MM.1S (cell line): ENCODE measurements at regions not wholly inside any gene's neighbourhood (a gene's known extent, or its start where the extent isn't known, plus 50 kb on each side); places are given as distances from the start of the nearest gene placed in this dataset.

Experiments used
- EZH2 ChIP-seq: fragments of 300-600 bp; sonication (generic); optimal IDR thresholded peaks from 2 replicates; pipeline ENCODE3; 2017; ENCODE audit warnings: low read depth, mild to moderate bottlenecking, antibody characterized with exemption, low read length, mixed read lengths
- TF ChIP-seq, protein P1 (sequence below): fragments of 300-600 bp; sonication (generic); IDR thresholded peaks from 2 replicates; pipeline ENCODE4 v1.5.1; 2016; ENCODE audit warnings: antibody characterized with exemption, low read length, mixed read lengths

- TF ChIP-seq, protein P1, sequence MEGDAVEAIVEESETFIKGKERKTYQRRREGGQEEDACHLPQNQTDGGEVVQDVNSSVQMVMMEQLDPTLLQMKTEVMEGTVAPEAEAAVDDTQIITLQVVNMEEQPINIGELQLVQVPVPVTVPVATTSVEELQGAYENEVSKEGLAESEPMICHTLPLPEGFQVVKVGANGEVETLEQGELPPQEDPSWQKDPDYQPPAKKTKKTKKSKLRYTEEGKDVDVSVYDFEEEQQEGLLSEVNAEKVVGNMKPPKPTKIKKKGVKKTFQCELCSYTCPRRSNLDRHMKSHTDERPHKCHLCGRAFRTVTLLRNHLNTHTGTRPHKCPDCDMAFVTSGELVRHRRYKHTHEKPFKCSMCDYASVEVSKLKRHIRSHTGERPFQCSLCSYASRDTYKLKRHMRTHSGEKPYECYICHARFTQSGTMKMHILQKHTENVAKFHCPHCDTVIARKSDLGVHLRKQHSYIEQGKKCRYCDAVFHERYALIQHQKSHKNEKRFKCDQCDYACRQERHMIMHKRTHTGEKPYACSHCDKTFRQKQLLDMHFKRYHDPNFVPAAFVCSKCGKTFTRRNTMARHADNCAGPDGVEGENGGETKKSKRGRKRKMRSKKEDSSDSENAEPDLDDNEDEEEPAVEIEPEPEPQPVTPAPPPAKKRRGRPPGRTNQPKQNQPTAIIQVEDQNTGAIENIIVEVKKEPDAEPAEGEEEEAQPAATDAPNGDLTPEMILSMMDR, result no peak
- TF ChIP-seq EZH2, result no peak
Observed at GRCh38 chr11:34819740-34820482, 96.3 kb downstream of the APIP start.
